Panc1 (cell line): ENCODE measurements at regions not wholly inside any gene's neighbourhood (a gene's known extent, or its start where the extent isn't known, plus 50 kb on each side); places are given as distances from the start of the nearest gene placed in this dataset.

Experiments used
- ATAC-seq: fragments of 200-7000 bp; cut with Tn5 transposase; 2 replicates; pipeline ENCODE4 v1.9.1; 2020; ENCODE audit warnings: mild to moderate bottlenecking, moderate library complexity
- BruUV-seq: library from RNA; stranded (reverse); fragments of 400-500 nt; replicated peaks from 2 replicates; lab custom pipeline; 2021; lab: Mats Ljungman, UMichigan
- CTCF ChIA-PET: fragments of 300-600 bp; sonication (Branson Sonifier 250); formaldehyde crosslinking; loops from one replicate; lab custom pipeline; 2022; ENCODE audit warnings: antibody characterized with exemption; lab: Charles Lee
- POLR2A ChIA-PET: fragments of 300-600 bp; sonication (Branson Sonifier 250); formaldehyde crosslinking; loops from one replicate; lab custom pipeline; 2022; ENCODE audit warnings: antibody characterized with exemption; lab: Charles Lee
- DNase-seq: peaks from one replicate; pipeline ENCODE4 v3.0.0-alpha.2; 2010; ENCODE audit warnings: low read depth, low spot score
- H3K27ac ChIP-seq: 2 replicates; pipeline ENCODE4 v1.5.1; 2011; ENCODE audit warnings: mild to moderate bottlenecking, low read length, inconsistent platforms
- H3K27me3 ChIP-seq: fragments of 200-500 bp; sonication (Bioruptor generic); 2 replicates; pipeline ENCODE4 v1.6.0; 2014; ENCODE audit warnings: low read length, inconsistent platforms; ENCODE audit not compliant: control insufficient read depth, insufficient read depth
- H3K36me3 ChIP-seq: fragments of 200-500 bp; sonication (Bioruptor generic); 2 replicates; pipeline ENCODE4 v1.5.1; 2014; ENCODE audit warnings: inconsistent platforms, mild to moderate bottlenecking, low read length, moderate library complexity; ENCODE audit not compliant: control insufficient read depth, insufficient read depth
- H3K4me1 ChIP-seq: 2 replicates; pipeline ENCODE4 v1.5.1; 2011; ENCODE audit warnings: inconsistent platforms, mild to moderate bottlenecking, low read length, moderate library complexity; ENCODE audit not compliant: control insufficient read depth, insufficient read depth
- H3K4me3 ChIP-seq, 2 experiments: 2 replicates each; pipeline ENCODE4 v1.5.1; 2011 to 2012; ENCODE audit warnings: low read depth in 2 of 2, low read length in 2 of 2, mild to moderate bottlenecking in 2 of 2, inconsistent platforms in 1 of 2, moderate library complexity in 1 of 2
- H3K9me3 ChIP-seq: fragments of 200-500 bp; sonication (Bioruptor generic); 2 replicates; pipeline ENCODE4 v1.5.1; 2014; ENCODE audit warnings: low read depth, mild to moderate bottlenecking, inconsistent platforms, low read length, moderate library complexity; ENCODE audit not compliant: control insufficient read depth, insufficient read depth
- CTCF ChIP-seq: fragments of 450-650 bp; IDR thresholded peaks from 2 replicates; pipeline ENCODE4 v1.5.1; 2017; ENCODE audit warnings: mild to moderate bottlenecking
- POLR2AphosphoS5 ChIP-seq: IDR thresholded peaks from 2 replicates; pipeline ENCODE4 v1.6.1; 2012; ENCODE audit warnings: mild to moderate bottlenecking, low read depth, low read length, moderate library complexity
- REST ChIP-seq, 2 experiments: IDR thresholded peaks; 2 replicates each; pipeline ENCODE4 v1.6.1; 2011 to 2012; ENCODE audit warnings: low read depth in 2 of 2, control low read depth in 1 of 2, low read length in 1 of 2, mild to moderate bottlenecking in 1 of 2, moderate library complexity in 1 of 2; ENCODE audit not compliant: insufficient read depth in 1 of 2
- SIN3A ChIP-seq: IDR thresholded peaks from 2 replicates; pipeline ENCODE4 v1.6.1; 2012; ENCODE audit warnings: low read depth, mild to moderate bottlenecking, low read length, moderate library complexity, borderline replicate concordance; ENCODE audit not compliant: insufficient read depth
- TCF7L2 ChIP-seq: IDR thresholded peaks from 2 replicates; pipeline ENCODE4 v1.6.1; 2011; ENCODE audit warnings: mild to moderate bottlenecking, low read depth, low read length, inconsistent platforms
- in situ Hi-C: cut with HindIII; loops from 2 replicates; pipeline ENCODE4 v1.10.0; 2016; ENCODE audit warnings: low sequenced_read_pairs, low pct_unique_long_range_greater_than_20kb
- intact Hi-C: fragments of 100-400 bp; cut with micrococcal nuclease; formaldehyde crosslinking; loops from one replicate; pipeline ENCODE4 v1.10.0; 2022; ENCODE audit not compliant: unreplicated experiment

GRCh38 chr9:19965336-19965735 lies 176.5 kb upstream of the SLC24A2 start:
- in situ Hi-C loops: no loop called here
- intact Hi-C loops: no loop called here

GRCh38 chr9:19947996-19948395 lies 159.2 kb upstream of the SLC24A2 start:
- H3K4me1 ChIP-seq: no peaks in the 10 kb centered on the region
- H3K36me3 ChIP-seq: no peaks in the 10 kb centered on the region
- BruUV-seq: no TSS peak
- no peaks in the 10 kb centered on the region for H3K9me3 ChIP-seq
- TF ChIP-seq POLR2AphosphoS5 (no peak), REST (IDR thresholded peaks at IDR 0.05; ENCODE audit: insufficient read depth in 1 of 2, low read depth in 2 of 2, low read length in 1 of 2) (no peak), TCF7L2 (no peak), SIN3A (no peak), CTCF (no peak)
- H3K27me3 ChIP-seq: no peaks in the 10 kb centered on the region
- ATAC-seq (no peak), DNase-seq (no peak)
- intact Hi-C loops (no loop called here), in situ Hi-C loops (no loop called here)
- ChIA-PET POLR2A (no interaction called here), CTCF (no interaction called here)
- no peak overlapping the region for H3K4me3 ChIP-seq
- no peak overlapping the region for H3K27ac ChIP-seq

More at GRCh38 chr9:19965336-19965735, 176.5 kb upstream of the SLC24A2 start:
- ATAC-seq: no peak
- POLR2A ChIA-PET: no interaction called here
- DNase-seq: no peak
- Histone ChIP-seq H3K27me3 (no peaks in the 10 kb centered on the region), H3K4me1 (no peaks in the 10 kb centered on the region), H3K27ac (no peak overlapping the region), H3K9me3 (no peaks in the 10 kb centered on the region), H3K4me3 (no peak overlapping the region), H3K36me3 (no peaks in the 10 kb centered on the region)
- BruUV-seq: no TSS peak
- TF ChIP-seq POLR2AphosphoS5: no peak
- no peak for TF ChIP-seq CTCF
- CTCF ChIA-PET: no interaction called here
